OCI-LY7 (cell line): ENCODE measurements at regions not wholly inside any gene's neighbourhood (a gene's known extent, or its start where the extent isn't known, plus 50 kb on each side); places are given as distances from the start of the nearest gene placed in this dataset.

Experiments
- EZH2phosphoT487 ChIP-seq: fragments of 200-600 bp; sonication (generic); IDR thresholded peaks from 2 replicates; pipeline ENCODE4 v1.6.1; 2018; ENCODE audit warnings: low read depth, borderline replicate concordance, mild to moderate bottlenecking, mixed run types, antibody characterized with exemption, low read length, moderate library complexity, mixed read lengths
- TF ChIP-seq, protein P1 (sequence below): fragments of 200-600 bp; sonication (generic); conservative IDR thresholded peaks from 2 replicates; pipeline ENCODE4 v1.5.1; 2014; ENCODE audit warnings: mild to moderate bottlenecking, antibody characterized with exemption, low read length, moderate library complexity, mixed read lengths

GRCh38 chr2:20103530-20103929 lies 52.1 kb upstream of the LAPTM4A start:
- TF ChIP-seq, protein P1, sequence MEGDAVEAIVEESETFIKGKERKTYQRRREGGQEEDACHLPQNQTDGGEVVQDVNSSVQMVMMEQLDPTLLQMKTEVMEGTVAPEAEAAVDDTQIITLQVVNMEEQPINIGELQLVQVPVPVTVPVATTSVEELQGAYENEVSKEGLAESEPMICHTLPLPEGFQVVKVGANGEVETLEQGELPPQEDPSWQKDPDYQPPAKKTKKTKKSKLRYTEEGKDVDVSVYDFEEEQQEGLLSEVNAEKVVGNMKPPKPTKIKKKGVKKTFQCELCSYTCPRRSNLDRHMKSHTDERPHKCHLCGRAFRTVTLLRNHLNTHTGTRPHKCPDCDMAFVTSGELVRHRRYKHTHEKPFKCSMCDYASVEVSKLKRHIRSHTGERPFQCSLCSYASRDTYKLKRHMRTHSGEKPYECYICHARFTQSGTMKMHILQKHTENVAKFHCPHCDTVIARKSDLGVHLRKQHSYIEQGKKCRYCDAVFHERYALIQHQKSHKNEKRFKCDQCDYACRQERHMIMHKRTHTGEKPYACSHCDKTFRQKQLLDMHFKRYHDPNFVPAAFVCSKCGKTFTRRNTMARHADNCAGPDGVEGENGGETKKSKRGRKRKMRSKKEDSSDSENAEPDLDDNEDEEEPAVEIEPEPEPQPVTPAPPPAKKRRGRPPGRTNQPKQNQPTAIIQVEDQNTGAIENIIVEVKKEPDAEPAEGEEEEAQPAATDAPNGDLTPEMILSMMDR: no peak
- TF ChIP-seq EZH2phosphoT487: no peak
